GM19238 (cell line): ENCODE measurements at regions not wholly inside any gene's neighbourhood (a gene's known extent, or its start where the extent isn't known, plus 50 kb on each side); places are given as distances from the start of the nearest gene placed in this dataset.
A peak's percentile ranks its signal among the peaks of the same experiment; 100 is the strongest.

ENCODE experiments used
- DNase-seq: peaks from one replicate; pipeline ENCODE4 v3.0.0; 2011; ENCODE audit warnings: low spot score; ENCODE audit not compliant: insufficient read length

DNA sequence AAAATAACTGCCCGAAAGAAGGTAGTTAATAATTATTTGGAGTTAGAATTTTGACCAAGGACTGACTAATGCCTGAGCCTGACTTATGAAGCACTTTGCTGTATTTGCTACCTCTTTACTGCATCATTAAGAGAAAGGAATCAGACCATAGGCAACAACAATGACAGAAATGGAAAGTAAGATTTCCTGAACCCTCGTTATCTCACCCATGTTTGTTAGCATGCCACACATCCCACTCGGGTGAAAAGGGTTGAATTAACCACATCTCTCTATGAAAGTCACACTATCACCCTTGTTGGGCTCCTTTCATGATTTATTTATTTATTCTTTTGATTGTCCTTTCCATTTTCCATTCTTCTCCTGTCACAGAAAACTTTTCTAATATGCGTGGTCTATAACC, 59.6 kb downstream of the OLIG3 start:
- DNase-seq, result no peak

- DNase-seq, result no peak
Observed at GRCh38 chr6:137432054-137432611, 62.1 kb downstream of the OLIG3 start.

GRCh38 chr6:137430954-137431353, 63.2 kb downstream of the OLIG3 start:
- DNase-seq, result no peak

- no peak for DNase-seq
Observed at GRCh38 chr6:137427656-137428290, 66.4 kb downstream of the OLIG3 start.

- no peak for DNase-seq
Observed at GRCh38 chr6:137426007-137426689, 68.0 kb downstream of the OLIG3 start.

DNA sequence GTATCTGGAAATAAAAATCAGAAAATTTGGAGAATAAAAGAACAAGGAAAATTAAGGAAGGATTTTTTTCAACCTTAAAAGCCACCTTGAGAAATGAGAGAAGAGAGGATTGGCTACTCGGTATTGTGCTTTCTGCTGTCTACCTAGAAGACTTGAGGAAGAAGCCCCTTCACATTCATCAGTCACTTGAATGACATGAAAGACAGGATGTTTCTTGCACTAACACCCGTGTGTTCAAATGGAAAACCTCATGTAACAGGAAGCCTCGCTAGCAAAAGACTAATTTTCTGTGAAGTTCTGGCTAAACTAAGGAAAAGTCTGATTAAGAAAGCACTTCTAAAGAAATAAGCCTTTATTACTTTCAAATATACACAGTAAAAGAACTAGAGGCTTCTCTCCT, 69.9 kb downstream of the OLIG3 start:
- DNase-seq, result no peak

DNA sequence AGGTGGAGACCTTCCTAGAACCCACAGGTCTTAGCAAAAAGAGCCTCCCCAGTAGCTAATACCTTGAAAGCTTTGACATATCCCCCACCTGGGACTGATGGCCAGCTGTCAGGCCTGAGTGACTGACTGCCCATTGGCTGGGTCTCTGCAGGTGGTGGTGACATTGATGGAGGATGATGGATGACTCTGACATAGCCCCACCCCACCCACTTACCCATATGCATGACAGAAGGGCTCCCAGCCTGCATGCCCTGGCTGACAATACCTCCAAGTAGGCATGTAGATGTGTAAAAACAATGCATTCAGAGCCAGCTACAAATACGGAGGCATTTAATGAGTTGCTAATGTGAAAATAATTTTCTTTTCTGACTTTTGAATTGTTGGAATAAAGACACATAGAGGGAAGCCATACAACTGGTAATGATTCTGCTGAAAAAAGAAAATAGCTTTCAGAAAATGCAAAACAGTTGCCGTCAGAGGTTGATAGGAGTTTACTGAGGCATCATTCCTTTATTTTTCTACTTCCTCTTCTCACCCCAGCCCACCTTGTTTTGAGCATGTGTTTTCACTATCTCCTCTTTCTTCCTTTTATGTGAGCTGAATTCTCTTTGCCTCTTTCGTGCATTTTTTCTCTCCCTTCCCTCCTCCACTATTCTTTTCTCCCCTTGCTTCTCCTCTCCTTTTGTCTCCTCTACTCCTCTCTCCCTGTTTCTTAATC, 70.6 kb downstream of the OLIG3 start:
- DNase-seq, result no peak

DNA sequence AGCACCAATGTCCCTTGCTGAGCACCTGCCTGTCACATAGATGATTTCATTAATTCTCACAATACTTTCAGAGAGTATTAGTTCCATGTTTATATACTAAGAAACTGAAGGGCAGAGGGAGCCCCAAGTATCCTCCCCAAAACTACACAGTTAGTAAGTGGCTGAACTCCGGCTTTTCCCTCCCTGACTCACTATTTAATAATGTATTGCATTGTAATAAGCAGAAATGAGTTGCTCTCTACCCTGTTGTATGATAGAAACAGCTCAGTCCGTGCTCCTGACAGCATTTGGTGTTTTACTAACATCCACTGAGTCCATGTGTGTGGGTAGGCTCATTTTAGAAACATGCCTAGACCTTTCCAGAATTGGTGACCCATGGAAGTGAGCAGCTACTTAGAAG, 76.8 kb downstream of the OLIG3 start:
- no peak for DNase-seq

- no peak for DNase-seq
Observed at GRCh38 chr6:137416376-137417109, 77.7 kb downstream of the OLIG3 start.

GRCh38 chr6:137415834-137416190, 78.4 kb downstream of the OLIG3 start:
- no peak for DNase-seq

- peak; percentile 27 for DNase-seq
Observed at GRCh38 chr6:137415127-137415833, 78.9 kb downstream of the OLIG3 start.

DNA sequence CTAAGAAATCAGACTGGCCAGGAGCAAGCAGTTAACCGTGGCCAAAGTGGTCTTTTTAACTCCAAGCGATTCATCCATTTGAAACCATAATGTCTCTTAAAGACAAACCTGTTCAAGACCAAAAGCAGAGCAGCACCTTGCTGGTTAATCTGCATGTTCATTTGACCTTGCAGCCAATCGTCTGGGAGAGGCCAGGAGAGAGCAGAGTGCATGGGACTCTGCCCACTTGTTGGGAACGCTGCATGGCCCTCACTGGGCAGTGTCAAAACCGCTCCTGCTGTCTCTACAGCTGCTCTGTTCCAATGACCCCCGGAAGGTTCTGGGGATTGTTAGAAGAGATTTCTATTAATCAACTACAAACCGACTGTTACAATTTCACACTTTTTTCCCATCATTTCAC, 79.6 kb downstream of the OLIG3 start:
- no peak for DNase-seq

- no peak for DNase-seq
Observed at GRCh38 chr6:137413482-137413881, 80.7 kb downstream of the OLIG3 start.

GRCh38 chr6:137412562-137412961, 81.6 kb downstream of the OLIG3 start:
- no peak for DNase-seq

DNA sequence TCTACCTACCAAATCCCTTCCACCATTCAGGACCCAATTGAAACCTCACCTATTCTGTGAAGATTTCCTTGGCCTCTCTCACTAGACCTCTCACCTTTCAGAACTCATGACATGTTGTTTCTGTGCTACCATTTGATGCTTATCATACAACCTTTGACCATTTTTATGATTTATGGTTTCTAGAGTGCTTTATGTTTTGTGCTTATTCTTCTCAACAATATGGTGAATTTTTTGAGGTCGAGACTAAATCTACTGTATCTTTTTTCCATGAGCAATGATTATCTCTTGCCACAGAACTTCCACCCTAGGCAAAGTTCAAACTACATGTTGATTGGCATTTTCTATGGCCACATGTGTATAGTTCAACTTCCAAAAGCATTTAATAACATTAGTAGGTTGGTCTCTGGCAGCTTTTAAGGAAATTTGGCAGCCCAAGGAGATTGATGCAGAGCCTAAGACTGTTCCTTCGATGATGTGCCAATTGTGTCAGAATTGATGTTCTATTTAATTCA, 84.9 kb downstream of the OLIG3 start:
- no peak for DNase-seq

- DNase-seq, result no peak
Observed at GRCh38 chr6:137407816-137408215, 86.4 kb downstream of the OLIG3 start.

- DNase-seq, result no peak
Observed at GRCh38 chr6:137405806-137406205, 88.4 kb downstream of the OLIG3 start.

GRCh38 chr6:137403855-137404254, 90.3 kb downstream of the OLIG3 start:
- DNase-seq, result no peak

DNA sequence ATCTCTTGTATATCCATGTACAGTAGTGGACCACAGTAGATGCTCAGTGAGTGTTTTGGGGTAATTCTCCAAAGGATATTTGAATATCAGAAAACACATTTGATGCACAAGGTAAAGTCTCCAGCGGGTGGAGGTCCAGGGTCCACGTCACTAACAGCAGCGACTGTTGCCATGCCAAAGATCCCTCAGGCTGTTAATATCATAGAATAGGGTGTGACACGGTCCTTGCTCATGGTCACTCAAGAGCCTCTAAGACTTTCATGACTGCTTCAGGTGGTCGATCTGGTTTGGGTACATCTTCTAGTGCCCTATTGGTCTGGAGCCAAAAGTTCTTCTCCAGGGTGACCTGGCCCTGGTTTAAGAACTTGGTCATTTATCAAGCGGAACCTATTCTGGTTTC, 90.8 kb downstream of the OLIG3 start:
- DNase-seq, result no peak

GRCh38 chr6:137402143-137402680, 92.0 kb downstream of the OLIG3 start:
- no peak for DNase-seq

- DNase-seq, result no peak
Observed at GRCh38 chr6:137401088-137401487, 93.1 kb downstream of the OLIG3 start.
